C4-2B (cell line): ENCODE measurements at regions not wholly inside any gene's neighbourhood (a gene's known extent, or its start where the extent isn't known, plus 50 kb on each side); places are given as distances from the start of the nearest gene placed in this dataset.

Source experiments
- CTCF ChIP-seq: fragments of 450-650 bp; conservative IDR thresholded peaks from 2 replicates; pipeline ENCODE4 v1.5.1; 2017; ENCODE audit warnings: mild to moderate bottlenecking
- ZFX ChIP-seq: fragments of 450-650 bp; IDR thresholded peaks from 2 replicates; pipeline ENCODE4 v1.6.1; 2017

- TF ChIP-seq CTCF: no peak
- TF ChIP-seq ZFX: no peak
These were observed 457.4 kb downstream of the SETD4 start for GRCh38 chr21:35602811-35603362.
